Body of pancreas (tissue), 4 donors: ENCODE measurements at regions not wholly inside any gene's neighbourhood (a gene's known extent, or its start where the extent isn't known, plus 50 kb on each side); places are given as distances from the start of the nearest gene placed in this dataset.

Experiments
- CTCF ChIP-seq, 7 experiments: fragments of 450-650 bp in 4 of 7; fragments of 200-600 bp in 3 of 7; sonication (generic) in 3 of 7; IDR thresholded peaks; one replicate each; pipeline ENCODE4 v1.5.1; 2016 to 2019; ENCODE audit warnings: antibody characterized with exemption in 7 of 7
- POLR2A ChIP-seq, 3 donors: fragments of 450-650 bp; IDR thresholded peaks; one replicate each; pipeline ENCODE4 v1.6.1; 2016; ENCODE audit warnings: antibody characterized with exemption in 3 of 3, mild to moderate bottlenecking in 2 of 3

- TF ChIP-seq CTCF (IDR thresholded peaks at IDR 0.05) (no peak), POLR2A (IDR thresholded peaks at IDR 0.05) (no peak)
These were observed 256.6 kb downstream of the MSX2 start for GRCh38 chr5:174980952-174981351.
